ENCODE measurements at regions not wholly inside any gene's neighbourhood (a gene's known extent, or its start where the extent isn't known, plus 50 kb on each side); places are given as distances from the start of the nearest gene placed in this dataset.
"Not testable (repeated sequence)": the region's sequence is repeated elsewhere in the genome, so short reads cannot be mapped to it uniquely, and the experiment has no call there.

DNA sequence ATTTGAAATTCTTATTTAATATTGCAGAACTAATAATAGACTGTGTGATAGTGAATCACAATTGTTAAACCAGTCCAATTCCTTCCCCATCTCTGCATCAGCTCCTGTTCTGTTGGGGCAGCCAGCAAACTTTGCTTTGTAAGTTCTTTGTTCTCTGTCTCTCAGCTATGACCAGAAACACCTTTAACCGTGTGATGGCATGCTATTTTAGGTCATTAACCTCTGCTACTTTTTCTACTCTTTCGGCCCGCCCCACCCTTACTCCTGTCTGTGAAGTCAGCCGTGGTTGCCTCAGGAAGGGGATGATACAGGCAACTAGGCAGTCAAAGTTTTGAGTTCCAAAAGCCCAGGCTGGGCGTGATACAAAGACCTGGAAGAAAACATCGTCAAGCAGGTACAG, 51.3 kb upstream of the EGFL6 start:
- no peak for DNase-seq (ENCODE audit: low read depth)

DNA sequence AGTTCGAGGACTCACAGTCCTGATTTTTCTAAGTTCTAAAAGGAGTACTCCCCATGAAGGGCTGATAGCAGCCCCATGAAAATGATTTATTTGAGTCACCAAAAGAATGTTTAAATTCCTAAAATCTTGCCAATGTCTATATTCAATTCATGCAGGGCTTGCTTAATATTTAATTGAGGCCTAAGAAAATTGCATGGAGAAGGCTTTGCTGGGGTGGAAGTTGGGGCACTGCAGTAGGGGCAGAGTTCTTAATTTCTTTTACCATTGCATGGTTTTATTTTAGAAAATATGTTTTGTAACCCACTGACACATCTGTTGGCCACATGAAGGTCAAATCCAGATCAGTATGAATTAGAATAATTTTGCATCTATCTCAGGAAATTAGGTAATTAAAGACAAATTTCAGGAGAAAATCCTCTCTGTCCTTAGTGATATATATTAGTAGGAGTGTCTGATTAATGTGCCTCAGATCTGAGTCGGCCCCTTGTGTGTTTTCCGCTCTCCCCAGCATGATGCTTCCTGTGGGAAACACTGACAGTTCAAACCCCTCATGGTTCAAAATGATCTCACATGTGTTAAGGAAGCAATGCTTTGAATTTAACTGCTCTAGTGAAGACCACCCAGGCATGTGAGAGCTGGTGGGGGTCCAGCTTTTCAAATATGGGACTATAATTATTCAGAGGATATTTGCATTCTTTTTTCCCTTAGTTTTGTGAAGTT, 54.0 kb upstream of the EGFL6 start:
- no peak for DNase-seq (ENCODE audit: low read depth)

DNA sequence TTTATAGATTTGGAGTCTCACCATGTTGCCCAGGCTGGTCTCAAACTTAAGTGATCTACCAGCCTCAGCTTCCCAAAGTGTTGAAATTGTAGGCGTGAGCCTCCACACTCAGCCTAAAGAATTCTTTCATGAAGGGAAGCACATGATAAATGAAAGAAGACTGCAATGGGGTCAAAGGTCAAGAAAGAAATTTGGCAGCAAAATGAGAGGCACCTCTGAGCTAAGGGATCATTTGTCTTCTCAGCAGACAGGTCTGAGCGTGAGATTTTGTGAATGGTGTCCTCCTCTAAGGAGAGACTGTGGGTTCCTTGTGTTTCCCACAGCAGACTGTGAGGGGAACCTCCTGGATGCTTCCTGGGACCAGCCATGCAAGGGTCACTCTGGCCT, 57.5 kb upstream of the EGFL6 start:
- no peak for DNase-seq (ENCODE audit: low read depth)

DNA sequence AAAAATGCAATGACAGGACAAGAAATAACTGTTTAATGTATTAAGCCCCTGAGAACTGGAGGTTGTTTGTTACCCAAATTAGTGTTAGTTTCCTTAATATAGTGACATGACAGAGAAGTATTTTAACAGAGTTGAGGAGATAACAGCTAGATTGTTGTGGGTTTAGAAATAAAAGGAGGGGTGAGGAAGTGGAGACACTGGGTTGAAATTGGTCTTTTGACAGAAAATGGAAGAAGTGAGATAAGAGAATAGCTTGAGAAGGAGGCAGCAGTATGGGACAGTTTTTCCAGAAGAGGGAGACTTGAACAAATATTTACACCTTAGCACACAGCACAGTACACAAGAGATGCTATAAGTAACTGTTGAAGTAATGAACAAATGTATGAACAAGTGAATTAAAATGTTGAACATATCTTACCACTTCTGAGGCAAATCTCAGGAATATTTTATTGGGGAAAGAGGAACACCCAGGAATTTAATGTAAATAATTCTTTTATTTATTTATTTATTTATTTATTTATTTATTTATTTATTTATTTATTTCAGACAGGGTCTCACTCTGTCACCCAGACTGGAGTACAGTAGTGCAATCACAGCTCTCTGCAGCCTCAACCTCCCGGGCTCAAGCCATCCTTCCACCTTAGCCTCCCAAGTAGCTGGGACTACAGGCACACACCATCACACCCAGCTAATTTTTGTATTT, 58.0 kb upstream of the EGFL6 start:
- DNase-seq (ENCODE audit: low read depth): no peak

DNA sequence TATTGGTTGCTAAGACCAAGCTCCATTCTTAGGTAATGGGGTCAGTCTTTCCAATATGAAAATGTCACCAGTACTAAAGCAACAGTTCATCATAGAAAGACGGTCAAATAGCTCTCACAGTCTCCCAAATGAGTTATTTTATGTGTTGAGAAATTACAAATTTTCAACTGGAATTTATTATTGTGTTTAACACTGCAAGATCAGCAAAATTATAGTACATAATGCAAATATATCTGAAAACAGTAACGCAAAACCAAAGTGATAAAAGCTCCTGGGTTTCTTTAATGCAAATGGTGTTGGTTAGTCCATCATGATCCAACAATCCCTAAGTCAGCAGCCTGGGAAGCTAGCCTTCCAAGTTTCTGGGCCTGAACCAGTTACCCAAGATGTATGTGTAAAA, 61.5 kb upstream of the EGFL6 start:
- no peak for DNase-seq (ENCODE audit: low read depth)

DNA sequence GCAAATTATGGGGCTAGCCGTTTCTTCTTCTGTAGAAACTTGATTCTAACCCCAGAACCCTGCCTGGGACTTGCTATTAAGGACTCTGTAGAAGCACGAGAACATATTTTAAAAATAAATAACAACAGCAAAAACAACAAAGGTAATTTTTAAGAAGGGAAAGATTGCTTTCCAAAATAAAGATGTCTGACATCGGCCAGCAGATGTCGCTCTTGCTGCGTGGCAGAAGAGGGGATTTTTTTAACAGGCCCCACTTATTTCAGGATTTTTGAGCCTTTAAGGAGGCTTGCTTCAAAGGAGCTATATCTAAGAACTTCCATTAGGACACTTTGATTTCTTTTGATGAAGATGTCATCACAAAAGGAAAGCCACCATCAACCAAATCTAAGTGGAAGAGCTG, 62.8 kb upstream of the EGFL6 start:
- peak; percentile 48 for DNase-seq (ENCODE audit: low read depth)

DNA sequence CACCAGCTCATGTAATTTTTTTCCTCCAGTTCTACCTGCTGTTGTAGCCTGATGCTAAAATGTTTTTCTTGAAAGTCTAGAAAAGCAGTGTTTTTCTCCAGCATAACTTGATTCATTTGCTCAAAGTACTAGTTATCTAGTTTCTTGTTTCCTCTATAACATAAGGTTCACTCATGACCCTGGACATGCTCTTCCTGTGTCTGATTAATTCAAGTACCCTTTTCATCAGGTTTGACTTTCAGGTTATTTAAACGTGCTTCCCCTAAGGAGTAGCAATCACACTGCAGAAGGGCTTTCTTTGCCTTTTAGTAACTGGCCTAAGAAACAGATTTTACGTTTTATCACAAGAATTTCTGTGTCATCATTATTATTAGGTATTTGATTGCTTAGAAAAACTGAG, 66.8 kb upstream of the EGFL6 start:
- DNase-seq (ENCODE audit: low read depth): no peak

DNA sequence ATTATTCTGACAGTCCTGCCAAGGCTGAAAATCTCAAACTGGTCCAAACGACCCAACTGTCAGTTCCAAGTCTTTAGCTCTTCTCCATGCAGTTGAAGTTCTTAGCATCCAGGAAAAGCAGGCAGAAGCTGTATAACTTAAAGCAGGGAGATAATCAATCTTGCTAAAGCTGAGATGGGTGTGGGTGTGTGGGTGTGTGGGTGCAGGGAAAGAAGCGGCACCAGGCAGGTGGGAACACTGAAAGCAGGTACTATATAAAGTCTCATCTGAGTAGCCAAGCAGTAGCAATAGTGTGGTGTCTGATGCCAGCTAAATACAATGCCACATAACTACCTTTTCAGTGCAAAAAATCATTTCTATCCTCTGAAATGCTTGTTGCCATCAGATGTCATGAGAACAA, 69.7 kb upstream of the EGFL6 start:
- DNase-seq (ENCODE audit: low read depth): no peak

DNA sequence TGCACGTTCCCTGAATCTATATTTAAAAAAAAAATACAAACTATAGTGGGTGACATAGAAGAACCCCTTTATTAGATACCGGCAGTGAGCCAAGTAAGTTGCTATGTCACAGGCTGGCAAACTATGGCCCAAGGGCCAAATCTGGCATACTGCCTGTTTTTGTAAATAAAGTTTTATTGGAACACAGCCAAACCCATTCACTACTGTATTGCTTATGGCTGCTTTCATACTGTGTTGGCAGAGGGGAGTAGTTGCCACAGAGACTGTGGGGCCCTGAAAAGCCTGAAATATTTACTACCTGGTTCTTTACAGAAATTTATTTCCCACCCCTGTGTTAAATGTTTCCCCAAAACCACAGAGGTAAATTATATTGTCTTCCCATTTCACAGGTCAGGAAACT, 71.2 kb upstream of the EGFL6 start:
- no peak for DNase-seq (ENCODE audit: low read depth)

DNA sequence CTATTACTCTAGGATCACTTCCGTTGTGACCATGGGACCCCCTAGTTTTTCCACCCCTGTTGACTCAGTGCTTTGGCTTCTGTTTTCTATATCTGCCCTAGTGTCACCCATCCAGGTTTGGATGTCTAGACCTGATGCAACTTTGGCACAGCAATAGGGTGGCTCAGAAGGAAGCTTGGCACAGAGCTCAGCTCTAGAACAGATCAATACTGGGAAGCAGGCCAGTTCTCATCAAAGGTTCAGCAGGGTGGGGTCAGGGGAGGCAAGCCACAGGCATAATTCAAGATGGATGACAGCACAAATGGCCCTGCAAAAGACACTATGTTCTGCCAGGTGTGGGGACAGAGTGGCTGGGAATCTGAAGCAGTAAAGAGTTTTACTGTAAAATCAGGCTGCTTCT, 74.2 kb upstream of the EGFL6 start:
- DNase-seq (ENCODE audit: low read depth): no peak

DNA sequence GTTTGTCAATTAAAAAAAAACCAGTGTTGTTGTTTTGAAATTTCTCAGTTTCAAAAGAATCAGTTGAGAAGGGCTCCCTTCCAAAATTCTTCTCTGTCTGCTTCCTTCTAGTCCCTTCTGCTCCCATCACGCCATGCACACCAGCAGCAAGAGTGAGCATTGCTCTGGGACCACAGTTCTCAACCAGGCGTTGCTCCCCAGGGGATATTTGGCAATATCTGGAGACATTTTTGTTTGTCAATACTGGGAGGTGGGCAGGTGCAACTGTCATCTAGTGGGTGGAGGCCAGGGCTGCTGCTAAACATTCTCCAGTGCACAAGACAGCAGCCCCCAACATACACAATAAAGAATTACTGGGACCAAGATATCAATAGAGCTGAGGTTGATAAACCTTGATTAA, 74.8 kb upstream of the EGFL6 start:
- no peak for DNase-seq (ENCODE audit: low read depth)

DNA sequence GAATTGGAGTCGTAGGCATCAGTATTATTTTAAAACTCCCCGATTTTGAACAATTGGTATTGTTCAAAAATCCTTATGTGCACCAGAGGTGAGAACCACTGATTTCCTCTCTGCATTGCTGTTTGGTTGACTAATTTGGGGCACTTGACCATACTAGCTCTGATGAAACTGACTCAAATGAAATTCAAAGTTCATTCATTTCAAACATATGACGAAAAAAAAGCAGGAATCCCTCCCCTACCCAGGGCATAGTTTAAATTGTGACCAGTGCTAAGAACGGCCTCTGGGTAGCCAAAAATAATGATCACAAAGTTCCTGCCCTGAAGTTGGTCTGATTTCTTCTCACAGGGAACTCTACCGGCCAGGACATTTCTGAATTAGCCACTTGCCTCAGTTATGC, 75.7 kb upstream of the EGFL6 start:
- DNase-seq (ENCODE audit: low read depth): no peak

DNA sequence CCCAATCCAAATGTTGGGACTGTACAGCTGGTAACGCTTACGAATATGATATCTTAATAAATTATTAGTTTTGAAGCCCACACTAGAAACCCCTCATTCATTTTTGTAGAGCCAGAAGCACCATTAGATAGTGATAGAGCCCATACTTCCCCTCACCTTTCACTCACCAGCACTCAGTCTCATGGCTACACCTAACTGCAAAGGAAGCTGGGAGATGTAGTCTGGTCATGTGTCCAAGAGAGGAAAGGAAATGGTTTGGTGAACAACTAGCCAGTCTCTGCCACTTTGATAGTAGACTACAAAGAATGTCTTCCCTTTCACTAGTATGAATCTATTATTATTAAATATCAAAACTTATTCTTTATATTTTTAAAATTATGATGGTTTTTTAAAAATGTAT, 77.1 kb upstream of the EGFL6 start:
- DNase-seq (ENCODE audit: low read depth): no peak

DNA sequence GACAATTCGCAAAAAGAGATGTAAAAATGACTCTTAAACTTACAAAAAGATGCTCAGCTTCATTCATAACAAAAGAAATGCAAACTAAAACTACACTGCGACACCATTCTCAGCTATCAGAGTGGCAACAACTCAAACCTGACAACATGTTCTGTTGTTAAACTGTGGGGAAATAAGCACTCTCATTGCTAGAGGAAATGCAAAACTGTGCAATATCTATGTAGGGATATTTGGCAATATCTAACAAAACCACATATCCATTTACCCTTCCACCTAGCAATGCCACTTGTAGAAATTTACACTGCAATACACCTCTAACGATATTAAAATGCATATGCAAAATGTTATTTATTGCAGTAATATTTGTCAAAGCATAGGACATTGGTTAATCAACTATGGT, 78.3 kb upstream of the EGFL6 start:
- no peak for DNase-seq (ENCODE audit: low read depth)

DNA sequence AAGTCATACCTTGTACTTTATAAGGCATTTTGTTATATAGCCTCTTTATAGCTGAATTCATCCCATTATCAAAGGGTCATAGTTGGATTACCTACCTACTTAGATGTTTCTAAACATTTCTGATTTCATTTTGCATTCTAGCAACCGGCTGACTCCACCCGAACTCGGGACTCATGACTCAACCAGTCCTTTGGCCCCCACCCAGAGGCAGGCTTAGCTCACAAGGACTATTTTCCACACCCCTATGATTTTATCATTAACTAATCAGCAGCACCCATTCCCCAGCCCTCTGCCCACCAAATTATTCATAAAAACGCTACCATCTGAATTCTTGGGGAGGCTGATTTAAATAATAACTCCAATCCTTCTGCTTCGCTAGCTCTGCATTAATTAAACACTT, 79.9 kb upstream of the EGFL6 start:
- DNase-seq (ENCODE audit: low read depth): peak; percentile 76

DNA sequence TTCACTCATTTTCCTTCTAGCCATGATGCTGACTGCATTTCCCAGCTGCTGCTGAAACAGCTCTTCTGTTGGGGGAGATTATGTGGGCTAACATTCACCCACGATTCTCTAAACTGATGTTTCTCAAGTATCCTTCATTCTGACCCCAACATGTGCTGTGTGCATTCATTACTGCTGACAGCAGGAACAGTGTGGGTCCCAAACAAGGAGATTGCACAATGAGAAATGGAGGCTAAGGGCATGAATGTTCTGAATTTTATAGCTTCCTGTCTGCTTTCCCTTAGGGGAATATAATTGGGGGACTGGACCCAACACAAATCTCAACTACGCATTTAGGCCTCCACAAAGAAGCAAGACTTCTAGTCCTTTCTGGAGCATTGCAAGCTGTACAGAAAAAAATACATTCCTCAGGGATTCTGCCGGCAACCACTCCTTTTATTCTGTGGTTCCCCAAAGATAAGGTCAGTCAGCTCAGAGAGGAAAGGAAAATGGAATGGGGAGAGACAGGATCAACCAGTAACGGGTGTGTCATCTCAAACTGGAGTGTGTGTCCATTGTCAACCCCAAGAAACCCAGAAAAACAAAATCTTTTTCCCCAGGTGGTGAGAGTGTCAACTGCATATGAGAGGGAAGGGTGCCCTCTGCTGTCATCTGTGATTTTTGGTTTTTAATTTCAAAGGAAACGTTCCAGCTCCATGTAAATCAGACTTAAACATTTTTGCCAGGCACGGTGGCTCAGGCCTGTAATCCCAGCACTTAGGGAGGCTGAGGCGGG, 81.5 kb upstream of the EGFL6 start:
- peak; percentile 88 for DNase-seq (ENCODE audit: low read depth)

DNA sequence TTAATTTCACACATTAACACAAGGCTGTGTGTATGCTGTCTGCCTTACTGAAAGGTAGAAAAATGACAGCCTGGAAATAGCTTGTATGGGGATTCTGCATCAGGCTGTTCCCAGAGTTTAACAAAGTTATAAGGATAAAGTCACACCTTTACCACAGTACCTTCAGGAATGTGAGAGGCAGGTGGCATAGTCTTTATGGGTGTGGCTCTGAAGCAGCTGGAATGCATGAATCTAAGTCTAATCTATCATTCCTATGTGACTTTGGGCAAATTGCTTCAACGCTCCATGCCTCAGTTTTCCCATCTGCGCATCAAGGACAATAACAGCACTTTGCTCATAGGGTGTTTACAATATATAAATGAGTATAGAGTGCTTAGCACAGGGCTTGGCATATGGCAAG, 84.2 kb upstream of the EGFL6 start:
- DNase-seq (ENCODE audit: low read depth): no peak

DNA sequence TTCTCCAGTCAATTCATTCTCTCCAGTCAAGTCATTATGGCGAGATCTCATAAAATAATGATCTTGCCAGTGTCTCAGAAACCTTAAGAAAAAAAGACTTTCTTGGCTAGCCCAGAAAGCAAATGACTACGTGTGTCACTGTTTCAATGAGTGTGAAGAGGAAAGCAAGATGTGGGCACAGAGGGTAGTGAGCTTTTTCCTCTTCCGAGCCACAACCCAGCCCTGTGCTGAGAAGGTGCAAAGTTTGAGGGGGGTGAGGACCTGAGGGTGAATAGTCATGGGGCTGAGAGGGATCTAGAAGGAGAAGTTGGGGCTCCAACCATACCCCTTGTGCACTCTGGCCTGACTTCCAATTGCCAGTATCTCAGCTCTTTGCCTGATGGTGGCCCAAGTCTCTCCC, 85.6 kb upstream of the EGFL6 start:
- no peak for DNase-seq (ENCODE audit: low read depth)

DNA sequence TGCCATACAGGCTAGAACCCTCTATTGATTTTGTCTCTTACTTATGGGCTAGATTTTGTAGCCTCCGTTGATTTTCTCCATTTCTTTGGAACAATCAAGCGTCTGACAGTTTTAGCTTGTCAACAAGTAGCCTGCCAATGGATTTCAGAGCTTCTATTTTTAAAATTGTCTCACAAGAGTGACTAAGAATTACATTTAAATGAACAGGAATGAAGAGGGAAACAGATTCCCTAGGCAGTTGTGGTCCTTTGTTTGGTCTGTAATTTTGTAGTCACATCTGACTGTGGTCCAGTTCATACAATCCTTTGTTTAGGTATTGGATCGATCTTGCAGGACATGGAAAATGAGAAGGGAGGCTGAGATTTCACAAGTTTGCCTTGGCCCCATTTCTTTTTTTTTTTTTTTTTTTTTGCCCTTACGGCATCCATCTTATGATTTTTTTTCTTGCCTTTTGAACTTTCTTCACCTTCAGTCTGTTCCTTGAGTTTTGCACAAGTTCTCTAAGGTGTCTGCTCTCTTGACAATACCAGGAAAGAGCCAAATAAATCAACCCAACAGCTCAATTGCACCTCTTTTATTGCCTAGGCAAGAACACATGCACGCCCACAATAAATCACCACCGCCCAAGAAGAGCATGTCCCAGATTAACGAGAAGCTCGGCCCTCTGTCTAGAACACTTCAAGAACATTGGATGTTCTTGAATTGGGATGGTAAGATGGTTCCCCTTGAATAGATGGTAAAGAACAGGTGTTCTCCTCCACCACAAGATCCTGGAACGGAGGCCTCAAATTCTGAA, 86.5 kb upstream of the EGFL6 start:
- no peak for DNase-seq (ENCODE audit: low read depth)

DNA sequence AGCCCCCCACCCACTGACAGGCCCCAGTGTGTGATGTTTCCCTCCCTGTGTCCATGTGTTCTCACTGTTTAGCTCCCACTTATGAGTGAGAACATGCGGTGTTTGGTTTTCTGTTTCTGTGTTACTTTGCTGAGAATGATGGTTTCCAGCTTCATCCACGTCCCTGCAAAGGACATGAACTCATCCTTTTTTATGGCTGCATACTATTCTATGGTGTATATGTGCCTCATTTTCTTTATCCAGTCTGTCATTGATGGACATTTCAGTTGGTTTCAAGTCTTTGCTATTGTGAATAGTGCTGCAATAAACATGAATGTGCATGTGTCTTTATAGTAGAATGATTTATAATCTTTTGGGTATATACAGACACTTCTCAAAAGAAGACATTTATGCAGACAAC, 88.6 kb upstream of the EGFL6 start:
- DNase-seq (ENCODE audit: low read depth): not testable (repeated sequence)

DNA sequence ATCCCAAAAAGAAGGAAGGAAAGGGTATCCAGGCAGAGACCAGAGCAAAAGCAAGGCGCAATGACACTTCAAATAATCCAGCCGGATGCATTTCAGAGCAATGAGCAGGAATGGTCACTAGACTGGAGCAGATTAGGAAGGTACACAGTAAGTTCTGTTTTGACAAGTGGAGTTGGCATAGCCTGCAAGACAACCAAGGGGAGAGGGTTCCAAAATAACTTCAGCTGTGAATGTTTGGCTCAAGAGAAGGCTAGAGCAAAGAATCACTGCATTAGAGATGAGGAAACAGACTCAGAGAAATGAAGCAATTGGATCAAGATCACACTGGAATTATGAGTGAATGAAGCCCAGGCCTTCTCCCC, 90.0 kb upstream of the EGFL6 start:
- DNase-seq (ENCODE audit: low read depth): no peak

DNA sequence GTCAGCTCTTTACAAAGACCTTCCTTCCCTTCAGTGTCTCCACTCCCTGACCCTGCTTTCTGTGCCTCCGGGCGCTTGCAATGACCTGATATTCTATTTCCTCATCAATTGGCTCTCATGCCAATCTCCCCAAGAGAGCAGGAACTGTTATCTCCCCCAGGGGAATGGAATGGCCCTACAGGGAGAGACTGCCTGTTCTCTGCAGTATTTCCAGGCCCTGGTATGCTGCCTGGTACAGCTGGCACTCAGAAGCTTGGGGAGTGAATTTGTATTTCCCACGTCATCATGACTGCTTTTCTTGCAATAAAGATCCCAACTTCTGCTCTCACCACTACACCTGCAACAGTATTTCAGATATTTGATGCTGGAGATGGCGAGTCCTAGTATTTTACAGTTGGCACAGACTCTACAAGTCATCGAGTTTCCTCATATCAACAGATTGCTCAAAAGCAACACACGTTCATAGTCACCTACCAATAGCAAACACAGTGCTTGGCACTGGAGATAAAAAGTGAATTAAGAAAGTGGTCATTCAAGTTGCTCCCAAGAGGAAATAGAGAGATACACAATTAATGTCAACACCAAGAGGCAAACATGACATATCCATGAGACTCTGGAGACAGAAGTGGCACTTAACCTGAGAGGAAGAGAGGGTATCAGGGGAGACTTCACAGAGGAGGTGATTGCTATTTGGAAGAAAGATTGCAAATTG, 90.5 kb upstream of the EGFL6 start:
- DNase-seq (ENCODE audit: low read depth): no peak

Data from M059J (cell line).